Panc1 (cell line): ENCODE measurements at regions not wholly inside any gene's neighbourhood (a gene's known extent, or its start where the extent isn't known, plus 50 kb on each side); places are given as distances from the start of the nearest gene placed in this dataset.
A peak's percentile ranks its signal among the peaks of the same experiment; 100 is the strongest.

ENCODE experiments used
- ATAC-seq: fragments of 200-7000 bp; cut with Tn5 transposase; 2 replicates; pipeline ENCODE4 v1.9.1; 2020; ENCODE audit warnings: mild to moderate bottlenecking, moderate library complexity
- BruUV-seq: library from RNA; stranded (reverse); fragments of 400-500 nt; replicated peaks from 2 replicates; lab custom pipeline; 2021; lab: Mats Ljungman, UMichigan
- CTCF ChIA-PET: fragments of 300-600 bp; sonication (Branson Sonifier 250); formaldehyde crosslinking; loops from one replicate; lab custom pipeline; 2022; ENCODE audit warnings: antibody characterized with exemption; lab: Charles Lee
- POLR2A ChIA-PET: fragments of 300-600 bp; sonication (Branson Sonifier 250); formaldehyde crosslinking; loops from one replicate; lab custom pipeline; 2022; ENCODE audit warnings: antibody characterized with exemption; lab: Charles Lee
- DNase-seq: peaks from one replicate; pipeline ENCODE4 v3.0.0-alpha.2; 2010; ENCODE audit warnings: low read depth, low spot score
- H3K27ac ChIP-seq: 2 replicates; pipeline ENCODE4 v1.5.1; 2011; ENCODE audit warnings: mild to moderate bottlenecking, low read length, inconsistent platforms
- H3K27me3 ChIP-seq: fragments of 200-500 bp; sonication (Bioruptor generic); 2 replicates; pipeline ENCODE4 v1.6.0; 2014; ENCODE audit warnings: low read length, inconsistent platforms; ENCODE audit not compliant: control insufficient read depth, insufficient read depth
- H3K36me3 ChIP-seq: fragments of 200-500 bp; sonication (Bioruptor generic); 2 replicates; pipeline ENCODE4 v1.5.1; 2014; ENCODE audit warnings: inconsistent platforms, mild to moderate bottlenecking, low read length, moderate library complexity; ENCODE audit not compliant: control insufficient read depth, insufficient read depth
- H3K4me1 ChIP-seq: 2 replicates; pipeline ENCODE4 v1.5.1; 2011; ENCODE audit warnings: inconsistent platforms, mild to moderate bottlenecking, low read length, moderate library complexity; ENCODE audit not compliant: control insufficient read depth, insufficient read depth
- H3K4me3 ChIP-seq, 2 experiments: 2 replicates each; pipeline ENCODE4 v1.5.1; 2011 to 2012; ENCODE audit warnings: low read depth in 2 of 2, low read length in 2 of 2, mild to moderate bottlenecking in 2 of 2, inconsistent platforms in 1 of 2, moderate library complexity in 1 of 2
- H3K9me3 ChIP-seq: fragments of 200-500 bp; sonication (Bioruptor generic); 2 replicates; pipeline ENCODE4 v1.5.1; 2014; ENCODE audit warnings: low read depth, mild to moderate bottlenecking, inconsistent platforms, low read length, moderate library complexity; ENCODE audit not compliant: control insufficient read depth, insufficient read depth
- CTCF ChIP-seq: fragments of 450-650 bp; IDR thresholded peaks from 2 replicates; pipeline ENCODE4 v1.5.1; 2017; ENCODE audit warnings: mild to moderate bottlenecking
- POLR2AphosphoS5 ChIP-seq: IDR thresholded peaks from 2 replicates; pipeline ENCODE4 v1.6.1; 2012; ENCODE audit warnings: mild to moderate bottlenecking, low read depth, low read length, moderate library complexity
- SIN3A ChIP-seq: IDR thresholded peaks from 2 replicates; pipeline ENCODE4 v1.6.1; 2012; ENCODE audit warnings: low read depth, mild to moderate bottlenecking, low read length, moderate library complexity, borderline replicate concordance; ENCODE audit not compliant: insufficient read depth
- TCF7L2 ChIP-seq: IDR thresholded peaks from 2 replicates; pipeline ENCODE4 v1.6.1; 2011; ENCODE audit warnings: mild to moderate bottlenecking, low read depth, low read length, inconsistent platforms
- in situ Hi-C: cut with HindIII; loops from 2 replicates; pipeline ENCODE4 v1.10.0; 2016; ENCODE audit warnings: low sequenced_read_pairs, low pct_unique_long_range_greater_than_20kb
- intact Hi-C: fragments of 100-400 bp; cut with micrococcal nuclease; formaldehyde crosslinking; loops from one replicate; pipeline ENCODE4 v1.10.0; 2022; ENCODE audit not compliant: unreplicated experiment
- TF ChIP-seq, protein P1 (sequence below), 2 experiments: IDR thresholded peaks; 2 replicates each; pipeline ENCODE4 v1.6.1; 2011 to 2012; ENCODE audit warnings: low read depth in 2 of 2, control low read depth in 1 of 2, low read length in 1 of 2, mild to moderate bottlenecking in 1 of 2, moderate library complexity in 1 of 2; ENCODE audit not compliant: insufficient read depth in 1 of 2

DNA sequence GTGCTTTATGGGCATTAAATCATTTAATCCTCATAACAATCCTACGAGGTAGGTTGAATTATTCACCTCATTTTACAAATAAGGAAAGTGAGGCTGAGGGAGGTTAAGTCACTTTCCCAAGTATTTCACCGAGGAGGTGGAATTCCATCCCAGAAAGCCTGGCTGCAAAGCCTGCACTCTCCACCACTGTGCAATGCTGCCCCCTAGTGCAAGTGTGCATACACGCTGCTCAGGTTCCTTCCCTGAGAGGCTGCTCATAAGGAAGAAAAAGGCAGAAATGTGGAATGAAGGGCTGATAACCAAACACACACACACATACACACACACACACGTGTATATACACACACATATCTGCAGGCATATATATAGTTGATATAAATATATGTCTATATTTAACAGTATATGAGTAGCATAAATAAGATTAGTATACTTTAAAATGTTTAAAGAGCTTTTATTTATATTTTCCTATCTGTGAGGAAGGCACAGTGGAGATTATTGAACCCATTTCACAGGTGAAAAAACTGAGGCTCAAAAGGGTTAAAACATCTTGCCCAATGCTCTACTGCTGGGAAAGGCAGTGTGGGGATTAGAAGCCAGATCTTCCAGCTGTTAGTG, 714.5 kb upstream of the TENM3 start:
- H3K4me1 ChIP-seq: no peaks in the 10 kb centered on the region
- POLR2A ChIA-PET: no interaction called here
- no peak overlapping the region for H3K27ac ChIP-seq
- DNase-seq (peak; percentile 36), ATAC-seq (peak; percentile 89)
- in situ Hi-C loops: no loop called here
- CTCF ChIA-PET: interaction anchor here (0.5 to 0.6 kb wide), 2 partner anchors 379 to 386 kb away, joined by 4 to 13 read pairs; no protein-coding TSS in a partner anchor
- no peaks in the 10 kb centered on the region for H3K27me3 ChIP-seq
- no peaks in the 10 kb centered on the region for H3K36me3 ChIP-seq
- intact Hi-C loops: loop anchor here (1.0 to 10.0 kb wide), 4 partner anchors 228 to 861 kb away; no protein-coding TSS in a partner anchor
- TF ChIP-seq POLR2AphosphoS5 (no peak), CTCF (peak; percentile 86), TCF7L2 (no peak), SIN3A (no peak)
- no TSS peak for BruUV-seq
- H3K4me3 ChIP-seq: no peak overlapping the region
- H3K9me3 ChIP-seq: no peaks in the 10 kb centered on the region

DNA sequence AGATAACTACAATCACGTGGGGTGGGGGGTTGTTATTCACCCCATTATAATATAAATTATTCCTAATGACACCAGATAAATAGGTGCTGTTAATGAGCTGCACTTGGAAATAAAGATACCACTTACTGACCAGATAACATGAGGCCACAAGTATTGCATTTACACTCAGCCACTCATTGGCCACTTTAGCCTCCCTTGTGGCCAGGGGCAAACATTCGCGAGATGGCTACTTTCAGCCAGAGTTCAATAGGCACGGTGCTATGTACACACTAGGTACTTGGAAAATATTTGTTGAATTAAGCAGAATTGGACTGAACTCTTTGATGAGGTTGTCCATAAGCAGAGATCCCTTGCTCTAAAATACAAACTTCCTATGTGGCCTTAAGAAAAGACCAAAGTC, 713.7 kb upstream of the TENM3 start:
- ChIA-PET CTCF (interaction anchor here (0.6 kb wide), 1 partner anchor 55 kb away, joined by 3 read pairs; no protein-coding TSS in a partner anchor), POLR2A (no interaction called here)
- Histone ChIP-seq H3K9me3 (no peaks in the 10 kb centered on the region), H3K27ac (no peak overlapping the region), H3K27me3 (no peaks in the 10 kb centered on the region), H3K36me3 (no peaks in the 10 kb centered on the region), H3K4me1 (no peaks in the 10 kb centered on the region), H3K4me3 (no peak overlapping the region)
- TF ChIP-seq TCF7L2 (no peak), SIN3A (no peak), POLR2AphosphoS5 (no peak), CTCF (no peak)
- TF ChIP-seq, protein P1, sequence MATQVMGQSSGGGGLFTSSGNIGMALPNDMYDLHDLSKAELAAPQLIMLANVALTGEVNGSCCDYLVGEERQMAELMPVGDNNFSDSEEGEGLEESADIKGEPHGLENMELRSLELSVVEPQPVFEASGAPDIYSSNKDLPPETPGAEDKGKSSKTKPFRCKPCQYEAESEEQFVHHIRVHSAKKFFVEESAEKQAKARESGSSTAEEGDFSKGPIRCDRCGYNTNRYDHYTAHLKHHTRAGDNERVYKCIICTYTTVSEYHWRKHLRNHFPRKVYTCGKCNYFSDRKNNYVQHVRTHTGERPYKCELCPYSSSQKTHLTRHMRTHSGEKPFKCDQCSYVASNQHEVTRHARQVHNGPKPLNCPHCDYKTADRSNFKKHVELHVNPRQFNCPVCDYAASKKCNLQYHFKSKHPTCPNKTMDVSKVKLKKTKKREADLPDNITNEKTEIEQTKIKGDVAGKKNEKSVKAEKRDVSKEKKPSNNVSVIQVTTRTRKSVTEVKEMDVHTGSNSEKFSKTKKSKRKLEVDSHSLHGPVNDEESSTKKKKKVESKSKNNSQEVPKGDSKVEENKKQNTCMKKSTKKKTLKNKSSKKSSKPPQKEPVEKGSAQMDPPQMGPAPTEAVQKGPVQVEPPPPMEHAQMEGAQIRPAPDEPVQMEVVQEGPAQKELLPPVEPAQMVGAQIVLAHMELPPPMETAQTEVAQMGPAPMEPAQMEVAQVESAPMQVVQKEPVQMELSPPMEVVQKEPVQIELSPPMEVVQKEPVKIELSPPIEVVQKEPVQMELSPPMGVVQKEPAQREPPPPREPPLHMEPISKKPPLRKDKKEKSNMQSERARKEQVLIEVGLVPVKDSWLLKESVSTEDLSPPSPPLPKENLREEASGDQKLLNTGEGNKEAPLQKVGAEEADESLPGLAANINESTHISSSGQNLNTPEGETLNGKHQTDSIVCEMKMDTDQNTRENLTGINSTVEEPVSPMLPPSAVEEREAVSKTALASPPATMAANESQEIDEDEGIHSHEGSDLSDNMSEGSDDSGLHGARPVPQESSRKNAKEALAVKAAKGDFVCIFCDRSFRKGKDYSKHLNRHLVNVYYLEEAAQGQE (IDR thresholded peaks at IDR 0.05; ENCODE audit: insufficient read depth in 1 of 2, low read depth in 2 of 2, low read length in 1 of 2): no peak
- in situ Hi-C loops (no loop called here), intact Hi-C loops (loop anchor here (2.0 to 10.0 kb wide), 3 partner anchors 229 to 862 kb away; no protein-coding TSS in a partner anchor)
- DNase-seq: no peak
- no peak for ATAC-seq
- no TSS peak for BruUV-seq
